GM21423 (cell line): ENCODE measurements at regions not wholly inside any gene's neighbourhood (a gene's known extent, or its start where the extent isn't known, plus 50 kb on each side); places are given as distances from the start of the nearest gene placed in this dataset.

ENCODE experiments used
- ATAC-seq: cut with Tn5 transposase; IDR thresholded peaks from one replicate; pipeline ENCODE4 v1.9.1; 2021; ENCODE audit warnings: mild to moderate bottlenecking, moderate library complexity; ENCODE audit not compliant: unreplicated experiment

DNA sequence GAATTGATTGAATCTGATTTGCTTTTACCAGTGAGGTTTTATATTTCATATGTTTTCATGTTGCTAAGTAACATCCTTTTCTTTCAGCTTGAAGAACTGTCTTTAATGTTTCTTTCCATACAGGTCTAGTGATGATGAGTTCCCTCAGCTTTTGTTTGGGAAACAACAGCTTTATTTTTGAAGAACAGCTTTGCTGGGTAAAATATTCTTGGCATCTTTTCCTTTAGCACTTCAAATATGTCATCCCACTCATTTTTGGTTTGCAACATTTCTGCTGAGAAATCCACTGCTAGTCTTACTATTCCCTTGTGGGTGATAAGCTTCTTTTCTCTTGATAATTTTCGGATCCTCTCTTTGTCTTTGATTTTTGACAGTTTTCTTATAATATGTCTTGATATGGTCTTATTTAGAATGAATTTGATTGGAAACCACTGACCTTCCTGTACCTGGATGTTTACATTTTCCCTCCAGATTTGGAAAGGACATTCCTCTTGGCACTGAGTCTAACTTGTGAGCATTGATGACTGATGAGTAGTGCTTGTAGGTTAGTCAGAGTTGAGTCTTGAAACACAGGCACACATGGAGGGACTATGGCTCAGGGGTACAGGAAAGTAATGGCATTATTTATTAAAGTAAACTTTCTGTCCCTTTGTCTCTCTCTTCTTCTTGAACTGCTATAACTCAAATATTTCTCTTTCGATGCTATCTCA lies 220.3 kb downstream of the SPATA31D1 start:
- ATAC-seq = no peak

DNA sequence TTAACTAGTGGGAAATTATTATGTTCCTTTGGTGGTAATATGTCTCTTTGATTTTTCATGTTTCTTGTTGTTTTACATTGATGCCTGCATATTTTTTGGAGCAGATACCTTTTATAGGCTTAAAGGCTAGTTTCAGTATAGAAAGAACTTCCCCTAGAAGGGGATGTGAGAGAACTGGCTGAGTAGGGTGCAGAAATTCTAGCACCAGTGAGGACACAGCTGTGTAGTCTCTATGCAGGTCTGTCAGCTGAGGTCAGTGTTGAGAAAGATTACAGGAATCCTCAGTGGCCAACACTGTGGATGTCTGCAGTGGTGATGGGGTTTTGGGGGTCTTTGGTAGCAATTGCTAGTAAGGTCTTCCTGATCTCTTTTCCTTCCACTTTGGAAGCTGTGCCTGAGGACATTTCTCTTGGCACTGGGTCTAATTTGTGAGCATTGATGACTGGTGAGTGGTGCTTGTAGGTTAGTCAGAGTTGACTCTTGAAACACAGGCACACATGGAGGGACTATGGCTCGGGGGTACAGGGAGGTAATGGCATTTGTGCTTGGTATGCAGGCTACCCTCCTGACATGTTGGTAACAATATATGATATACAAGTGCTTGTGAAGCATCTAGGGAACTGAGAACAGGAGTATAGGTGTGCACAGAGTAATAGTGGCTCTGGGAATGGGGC lies 221.4 kb downstream of the SPATA31D1 start:
- no peak for ATAC-seq

DNA sequence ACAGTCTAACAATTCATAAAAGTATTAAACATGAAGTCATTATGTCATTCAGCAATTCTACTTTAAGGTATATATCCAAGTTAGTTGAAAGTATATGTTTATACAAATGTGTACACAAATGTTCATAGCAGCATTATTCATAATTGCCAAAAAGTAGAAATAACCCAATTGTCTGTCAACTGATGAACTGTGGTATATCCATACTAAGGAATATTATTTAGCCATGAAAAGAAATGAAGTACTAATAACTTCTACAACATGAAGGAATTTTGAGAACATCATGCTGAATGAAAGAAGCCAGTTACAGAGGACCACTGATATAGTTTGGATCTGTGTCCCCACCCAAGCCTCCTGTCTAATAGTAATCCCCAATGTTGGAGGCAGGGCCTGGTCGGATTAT lies 224.3 kb downstream of the SPATA31D1 start:
- no peak for ATAC-seq

DNA sequence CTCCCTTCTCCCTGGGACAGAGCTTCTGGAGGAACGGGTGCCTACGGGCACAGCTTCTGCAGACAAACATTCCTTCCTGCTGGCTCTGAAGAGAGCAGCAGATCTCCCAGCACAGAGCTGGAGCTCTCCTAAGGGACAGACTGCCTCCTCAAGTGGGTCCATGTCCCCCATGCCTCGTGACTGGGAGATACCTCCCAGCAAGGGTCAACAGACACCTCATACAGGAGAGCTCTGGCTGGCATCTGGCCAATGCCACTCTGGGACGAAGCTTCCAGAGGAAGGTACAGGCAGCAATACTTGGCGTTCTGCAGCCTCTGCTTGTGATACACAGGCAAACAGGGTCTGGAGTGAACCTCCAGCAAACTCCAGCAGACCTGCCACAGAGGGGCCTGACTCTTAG lies 227.9 kb downstream of the SPATA31D1 start:
- no peak for ATAC-seq

DNA sequence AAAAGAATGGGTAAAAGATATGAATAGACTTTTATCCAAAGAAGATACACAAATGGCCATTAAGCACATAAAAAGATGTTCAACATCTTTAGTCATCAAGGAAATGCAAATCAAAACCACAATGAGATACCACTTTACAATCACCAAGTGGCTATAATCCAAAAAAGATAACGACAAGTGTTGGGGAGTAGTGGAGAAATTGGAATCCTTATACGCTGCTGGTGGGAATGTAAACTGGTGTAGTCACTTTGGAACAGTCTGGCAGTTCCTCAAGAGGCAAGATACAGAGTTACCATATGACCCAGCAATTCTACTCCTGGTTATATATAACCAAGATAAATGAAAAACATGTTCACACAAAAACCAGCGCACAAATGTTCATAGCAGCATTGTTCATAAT lies 234.9 kb downstream of the SPATA31D1 start:
- ATAC-seq = no peak

DNA sequence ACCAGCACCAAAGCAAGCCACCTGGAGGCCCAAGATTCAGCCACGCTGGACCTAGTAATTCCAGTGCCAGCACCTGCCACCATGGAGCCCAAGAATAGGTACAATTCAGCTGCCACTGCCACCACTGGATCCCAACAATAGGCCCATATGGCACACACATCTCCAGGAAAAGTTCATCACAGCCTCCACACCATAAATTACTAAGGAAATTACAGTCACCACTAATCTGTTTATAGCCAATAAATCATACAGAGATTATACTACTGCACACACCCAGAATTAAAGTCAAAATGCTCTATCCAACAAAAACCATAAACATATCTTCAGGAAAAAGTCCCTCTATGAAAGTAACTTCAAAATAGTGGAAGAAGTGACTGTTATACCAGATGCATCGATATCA lies 242.8 kb downstream of the SPATA31D1 start:
- ATAC-seq = no peak

DNA sequence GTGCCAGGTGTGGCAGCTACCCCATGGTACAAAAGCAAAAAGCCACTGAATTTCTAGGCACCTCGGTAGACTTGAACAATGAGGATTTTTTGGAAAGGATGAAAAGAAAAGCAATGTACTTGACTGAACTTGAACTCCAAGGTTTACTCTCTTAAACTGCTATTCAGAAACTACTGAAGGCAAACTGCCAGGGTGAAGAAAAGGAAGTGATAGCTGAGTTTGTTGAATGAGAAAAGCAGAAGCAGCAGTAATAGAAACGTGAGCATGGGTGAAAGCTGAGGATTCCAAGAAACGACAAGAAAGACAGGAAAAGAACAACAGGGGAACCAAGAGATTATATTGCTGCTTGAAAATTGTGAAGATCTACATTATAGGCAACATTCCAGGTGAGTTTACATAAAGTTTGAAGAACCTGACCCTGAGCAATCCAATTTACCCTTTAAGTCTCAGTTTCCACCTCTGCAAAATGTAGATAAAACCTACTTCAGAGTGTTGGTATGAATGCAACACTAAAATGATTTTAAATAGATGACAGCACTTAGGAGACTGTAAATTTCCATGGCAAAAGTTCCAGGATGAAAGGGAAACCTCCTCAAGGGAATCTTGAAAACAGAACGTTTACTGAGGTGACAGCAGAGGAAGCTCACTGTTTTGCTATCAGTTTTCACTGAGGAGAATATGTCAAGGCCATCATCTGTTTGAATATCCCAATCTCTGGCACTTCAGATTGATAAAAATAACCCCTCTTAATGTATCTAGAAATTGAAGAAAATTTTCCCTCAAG lies 245.8 kb downstream of the SPATA31D1 start:
- ATAC-seq = no peak

DNA sequence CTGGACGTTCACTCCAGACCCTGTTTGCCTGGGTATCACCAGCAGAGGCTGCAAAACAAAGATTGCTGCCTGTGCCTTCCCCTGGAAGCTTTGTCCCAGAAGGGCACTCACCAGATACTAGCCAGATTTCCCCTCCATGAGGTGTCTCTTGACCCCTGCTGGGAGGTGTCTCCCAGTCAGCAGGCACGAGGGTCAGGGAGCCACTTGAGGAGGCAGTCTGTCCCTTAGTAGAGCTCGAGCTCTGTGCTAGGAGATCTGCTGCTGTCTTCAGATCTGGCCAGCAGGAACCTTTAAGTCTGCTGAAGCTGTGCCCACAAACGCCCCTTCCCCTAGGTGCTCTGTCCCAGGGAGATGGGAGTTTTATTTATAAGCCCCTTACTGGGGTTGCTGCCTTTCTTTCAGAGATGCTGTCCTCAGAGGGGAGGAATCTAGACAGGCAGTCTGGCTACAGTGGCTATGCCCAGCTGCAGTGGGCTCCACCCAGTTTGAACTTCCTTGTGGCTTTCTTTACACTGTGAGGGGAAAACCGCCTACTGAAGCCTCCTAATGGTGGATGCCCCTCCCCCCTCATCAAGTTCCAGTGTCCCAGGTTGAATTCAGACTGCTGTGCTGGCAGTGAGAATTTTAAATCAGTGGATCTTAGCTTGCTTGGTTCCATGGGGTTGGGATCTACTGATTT lies 253.9 kb downstream of the SPATA31D1 start:
- ATAC-seq = no peak

DNA sequence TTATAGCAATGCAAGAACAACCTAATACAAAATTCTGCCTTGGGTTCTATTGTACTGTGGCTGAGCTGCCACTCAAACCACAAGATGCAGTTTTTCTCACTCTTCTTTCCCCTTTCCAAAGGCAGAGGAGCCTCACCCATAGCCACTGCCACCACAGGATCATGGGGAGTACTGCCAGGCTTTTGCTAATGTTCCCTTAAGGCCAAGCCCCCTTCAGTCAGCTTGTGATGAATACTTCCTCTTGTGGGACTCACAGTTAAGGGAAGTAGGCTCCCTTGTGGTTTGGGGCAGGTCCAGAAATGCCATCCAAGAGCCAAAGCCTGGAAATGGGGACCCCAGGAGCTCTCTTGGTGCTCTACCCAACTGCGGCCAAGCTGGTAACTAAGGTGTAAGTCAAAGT lies 258.7 kb downstream of the SPATA31D1 start:
- ATAC-seq = no peak

DNA sequence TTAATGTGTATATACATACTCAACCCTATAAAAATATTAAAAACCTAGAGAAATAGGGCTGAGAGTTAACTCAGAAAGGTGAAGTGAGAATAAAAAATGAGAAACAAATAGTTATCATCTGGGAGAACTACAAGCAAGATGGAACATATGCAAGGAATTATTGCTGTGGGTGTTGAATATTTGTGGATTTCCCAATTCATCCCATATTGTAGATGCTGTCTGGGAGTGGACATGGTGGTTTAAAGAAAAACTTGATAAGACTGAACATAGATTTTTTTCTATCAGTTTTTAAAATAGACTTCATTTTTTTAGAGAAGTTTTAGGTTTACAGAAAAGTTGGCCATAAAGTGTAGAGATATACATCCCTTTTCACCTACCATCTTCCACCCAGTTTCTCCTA lies 263.5 kb downstream of the SPATA31D1 start:
- no peak for ATAC-seq

DNA sequence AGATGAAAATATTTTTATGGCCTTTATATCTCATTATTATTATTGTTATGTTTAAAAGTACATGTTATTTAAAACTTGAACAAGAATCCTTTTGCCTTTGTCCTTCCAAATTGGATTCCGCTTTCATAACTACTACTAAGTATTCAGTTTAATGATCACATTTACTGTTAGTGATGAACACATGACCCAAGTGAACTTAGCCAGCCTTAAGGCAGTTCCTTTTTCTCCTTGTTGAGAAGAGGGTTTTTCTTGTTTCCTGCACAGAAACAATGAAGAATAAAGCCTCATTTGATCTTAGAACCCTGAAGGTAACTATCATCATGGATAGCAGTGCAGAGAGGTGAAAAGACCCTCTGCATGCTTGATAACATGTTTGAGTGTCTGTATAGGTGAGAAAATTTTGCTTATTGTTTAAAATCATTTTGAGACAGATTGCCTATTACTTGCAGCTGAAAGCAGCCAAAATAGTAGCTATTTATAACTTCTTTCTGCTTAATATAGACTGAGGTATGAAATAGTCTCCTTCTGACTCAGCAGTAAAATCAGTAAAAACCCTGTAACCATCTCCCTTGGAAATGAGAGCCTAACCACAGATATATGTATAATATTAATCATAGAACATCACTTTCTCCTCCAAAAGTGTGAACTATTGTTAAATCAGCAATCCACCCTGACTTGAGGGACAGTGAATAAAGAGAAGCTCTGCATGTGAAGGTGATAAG lies 266.2 kb downstream of the SPATA31D1 start:
- no peak for ATAC-seq

DNA sequence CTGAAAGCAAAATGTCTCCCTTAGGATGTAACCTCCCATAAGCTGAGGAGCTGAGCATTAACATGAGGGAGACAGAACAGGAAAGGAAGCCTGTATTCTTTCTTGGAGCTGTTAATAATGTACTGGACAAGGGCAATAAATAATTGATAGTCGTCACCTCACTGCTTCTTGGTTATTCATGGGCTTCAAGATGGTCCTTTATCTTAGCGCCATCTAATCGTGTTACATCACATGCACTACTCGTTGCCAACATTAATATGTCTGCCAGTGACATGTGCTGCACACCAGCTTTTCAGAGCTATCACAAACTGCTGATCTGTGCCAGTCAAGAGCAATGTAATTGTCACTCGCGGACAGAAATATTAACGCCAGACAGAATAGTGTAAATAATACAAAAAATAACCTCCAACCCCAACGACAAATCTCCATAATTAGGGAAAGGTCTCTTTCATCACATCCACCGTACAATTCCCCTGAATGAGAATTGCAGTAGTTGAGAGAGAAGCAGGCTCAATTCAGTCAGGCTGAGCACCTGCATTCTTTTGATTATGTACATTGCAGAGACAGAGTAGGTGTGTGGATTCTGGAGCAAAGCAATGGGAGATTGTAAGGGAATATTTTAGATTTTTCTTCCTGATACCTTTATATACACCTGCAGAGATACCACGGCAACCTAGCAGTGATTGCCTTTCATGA lies 267.1 kb downstream of the SPATA31D1 start:
- no peak for ATAC-seq

DNA sequence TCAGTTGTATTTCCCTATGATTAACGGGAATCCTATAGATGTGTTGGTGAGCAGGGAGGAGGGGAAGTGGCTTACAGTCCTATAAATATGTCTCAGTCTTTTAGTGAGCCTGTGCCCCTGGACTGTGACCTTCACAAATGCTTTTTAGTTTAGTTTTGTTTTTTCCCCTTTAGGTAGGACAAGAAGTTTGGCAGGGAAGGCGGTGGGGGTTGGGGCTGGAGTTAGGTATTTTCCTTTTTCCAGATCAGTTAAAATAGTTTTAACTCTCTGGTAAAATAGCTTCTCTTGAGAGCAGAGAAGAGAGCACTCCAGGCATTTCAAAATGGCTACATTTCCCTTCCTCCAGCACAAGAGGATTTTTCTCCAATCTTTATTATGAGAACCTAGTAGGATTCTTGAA lies 272.1 kb downstream of the SPATA31D1 start:
- no peak for ATAC-seq

DNA sequence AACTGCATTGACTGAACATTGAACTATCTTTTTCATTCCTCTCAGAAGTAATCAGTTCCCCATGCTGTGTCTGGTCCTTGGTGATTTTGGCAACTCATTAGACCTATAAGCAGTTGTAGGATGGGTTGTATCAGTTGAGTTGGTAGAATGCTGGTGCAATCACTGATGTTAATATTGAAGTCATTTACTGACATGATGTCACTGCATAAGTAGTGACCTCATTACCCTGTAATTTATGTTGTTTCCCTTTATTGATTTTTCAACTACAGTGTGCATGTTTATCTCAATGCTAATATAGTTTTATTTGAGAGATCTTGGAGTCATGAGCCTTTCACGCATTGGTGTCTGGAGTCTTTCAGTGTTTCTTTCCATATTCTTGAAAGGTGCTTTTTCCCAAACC lies 275.0 kb downstream of the SPATA31D1 start:
- ATAC-seq = no peak

DNA sequence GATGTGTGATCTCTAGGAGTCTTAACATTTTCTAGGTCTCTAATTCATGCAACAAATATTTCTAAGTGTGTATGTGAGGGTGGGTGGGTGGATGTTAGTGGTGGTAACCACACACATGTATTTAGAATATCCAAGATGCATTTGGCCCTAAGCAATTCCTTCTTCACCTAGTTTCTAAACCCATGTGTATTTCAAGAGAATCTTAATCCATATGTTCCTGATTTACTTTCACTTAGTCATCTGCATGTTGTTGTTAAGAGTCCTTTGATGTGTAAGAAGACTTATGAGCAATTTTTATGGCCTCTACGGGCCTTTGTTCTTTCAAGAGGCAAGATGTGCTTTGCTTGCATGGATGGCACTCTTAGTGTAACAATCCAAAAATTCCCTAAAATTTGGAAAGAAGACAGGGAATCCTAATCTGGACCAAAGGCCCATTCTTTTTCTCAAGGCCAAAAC lies 282.6 kb downstream of the SPATA31D1 start:
- ATAC-seq = no peak

DNA sequence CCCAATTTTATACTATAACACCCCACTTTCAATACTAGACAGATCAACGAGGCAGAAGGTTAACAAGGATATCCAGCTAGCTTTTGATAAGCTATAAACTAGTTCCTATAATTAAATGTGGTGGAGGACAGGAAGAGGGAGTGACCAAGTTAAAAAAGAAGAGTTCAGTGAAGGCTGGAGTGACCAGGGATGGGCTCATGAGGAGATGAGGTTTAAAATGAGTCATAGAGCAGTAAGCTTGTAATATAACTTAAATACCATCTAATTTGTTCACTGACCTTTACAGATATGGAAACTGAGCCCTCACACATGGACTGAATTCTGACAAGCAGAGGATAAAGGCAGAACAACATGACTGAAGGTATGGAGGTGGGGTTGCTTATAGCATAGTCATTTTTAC lies 284.5 kb downstream of the SPATA31D1 start:
- ATAC-seq = no peak

DNA sequence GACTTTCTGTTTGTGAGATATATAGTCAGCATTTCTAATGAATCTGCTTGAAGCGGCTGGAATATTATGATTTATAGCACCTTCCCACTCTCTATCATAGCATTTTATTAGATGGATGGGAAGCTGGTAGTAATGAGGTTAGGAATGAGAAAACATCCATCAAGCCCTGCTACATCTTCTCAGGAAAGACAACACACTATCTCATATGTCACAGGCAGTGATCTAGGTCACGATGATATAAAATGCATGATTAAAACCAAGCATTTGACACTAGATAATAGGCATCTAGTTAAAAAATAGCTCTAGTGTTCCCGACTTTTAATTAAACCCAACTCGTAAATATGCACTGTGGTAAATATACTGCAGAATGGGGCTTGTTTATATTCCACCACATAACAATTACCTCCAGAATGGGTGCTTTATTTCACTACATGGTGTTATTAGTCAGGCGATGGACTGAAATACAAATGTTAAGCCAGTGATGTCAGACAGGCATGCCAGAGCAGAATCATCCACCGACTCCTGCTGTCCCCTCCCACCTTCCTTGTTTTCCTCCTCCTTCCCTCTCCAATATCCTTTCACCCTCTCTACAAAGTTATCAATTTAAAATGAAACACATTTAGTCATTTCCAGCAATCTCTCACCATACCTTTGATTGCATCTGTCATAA lies 286.8 kb downstream of the SPATA31D1 start:
- ATAC-seq = no peak

DNA sequence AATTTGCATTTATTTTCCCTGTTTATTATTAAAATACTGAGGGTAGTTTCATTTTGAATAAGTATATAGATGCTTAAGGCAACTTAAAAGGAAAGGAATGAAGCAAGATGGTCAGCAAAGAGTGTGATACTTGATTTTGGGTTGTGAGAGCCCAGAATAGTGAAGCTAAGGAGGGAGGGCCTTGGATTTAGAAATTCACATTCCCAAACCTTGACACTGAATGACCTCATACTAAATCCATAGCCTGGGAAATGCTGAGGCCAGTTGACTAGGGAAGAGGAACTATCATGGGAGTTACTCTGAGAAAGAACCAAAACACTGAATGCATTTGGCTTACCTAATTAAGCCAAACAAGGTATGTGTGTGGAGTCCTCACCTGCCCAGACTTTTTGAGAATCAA lies 292.5 kb downstream of the SPATA31D1 start:
- ATAC-seq = no peak

DNA sequence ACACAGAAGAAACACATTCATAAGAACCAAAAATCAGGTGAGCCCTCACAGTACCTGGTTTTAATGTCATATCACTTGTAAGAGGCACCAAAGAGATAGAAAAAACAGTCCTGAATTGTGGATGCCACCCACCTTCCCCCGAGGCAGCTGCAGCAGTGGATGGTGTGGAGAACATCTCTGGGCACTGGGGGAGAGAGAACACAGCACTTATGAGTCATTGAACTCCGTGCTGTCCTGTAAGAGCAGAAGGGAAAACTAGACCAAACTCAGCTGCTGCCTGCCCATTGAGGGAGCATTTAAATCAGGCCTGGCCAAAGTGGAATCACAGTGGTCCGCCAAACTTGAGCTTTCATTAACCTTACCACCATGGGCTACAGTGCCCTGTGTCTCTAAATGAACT lies 296.2 kb downstream of the SPATA31D1 start:
- no peak for ATAC-seq

DNA sequence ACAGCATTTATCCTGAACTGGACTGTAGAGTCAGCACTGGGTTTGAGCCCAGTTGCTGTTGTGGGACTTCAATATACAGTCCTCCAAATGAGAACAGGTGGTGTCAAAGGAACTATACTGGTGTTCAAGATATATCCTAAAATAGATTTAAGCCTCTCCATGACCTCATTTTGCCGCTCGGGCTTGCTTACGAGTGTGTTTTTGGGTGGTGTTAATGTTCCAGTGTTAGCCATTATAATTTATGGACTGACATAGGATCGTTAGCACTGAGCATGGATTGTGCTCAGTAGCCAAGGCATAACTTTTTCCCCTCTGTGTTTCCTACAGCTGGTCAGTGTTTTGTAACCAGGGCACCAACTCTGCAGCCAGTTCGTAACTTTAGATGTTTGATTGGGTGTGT lies 306.6 kb downstream of the SPATA31D1 start:
- ATAC-seq = no peak
